H1 (cell line): ENCODE measurements at regions not wholly inside any gene's neighbourhood (a gene's known extent, or its start where the extent isn't known, plus 50 kb on each side); places are given as distances from the start of the nearest gene placed in this dataset.

Experiments
- CTCF ChIA-PET: fragments of 300-600 bp; sonication (Branson Sonifier 250); formaldehyde crosslinking; loops from one replicate; lab custom pipeline; 2021; ENCODE audit not compliant: partially characterized antibody; lab: Charles Lee
- POLR2A ChIA-PET: fragments of 300-600 bp; sonication (Branson Sonifier 250); formaldehyde crosslinking; loops from one replicate; lab custom pipeline; 2021; ENCODE audit warnings: inconsistent platforms; ENCODE audit not compliant: partially characterized antibody; lab: Charles Lee
- DNase-seq, 2 experiments: peaks; one replicate each; pipeline versions ENCODE4 v3.0.0 to v3.0.0-alpha.2; 2010 to 2022; ENCODE audit warnings: low spot score in 2 of 2, low read depth in 1 of 2, mixed read lengths in 1 of 2
- FAIRE-seq: peaks from 2 replicates; lab custom pipeline; 2011; peaks lifted over from hg19 to GRCh38; lab: Jason Lieb, UNC
- H2AFZ ChIP-seq: 2 replicates; pipeline ENCODE4 v1.8.1; 2012; ENCODE audit warnings: low read length, inconsistent platforms
- H2AK5ac ChIP-seq: 2 replicates; pipeline ENCODE4 v1.6.1; 2013; ENCODE audit warnings: low read depth, low read length
- H2BK120ac ChIP-seq: replicated peaks from 2 replicates; pipeline ENCODE3; 2013; ENCODE audit warnings: low read depth, low read length, inconsistent platforms
- H2BK12ac ChIP-seq: 2 replicates; pipeline ENCODE4 v1.6.1; 2013; ENCODE audit warnings: low read depth, low read length
- H2BK15ac ChIP-seq: 2 replicates; pipeline ENCODE4 v1.6.1; 2013; ENCODE audit warnings: low read length
- H2BK20ac ChIP-seq: 2 replicates; pipeline ENCODE4 v1.6.1; 2013; ENCODE audit warnings: low read length
- H2BK5ac ChIP-seq: 2 replicates; pipeline ENCODE4 v1.6.1; 2013; ENCODE audit warnings: low read depth, low read length
- H3K14ac ChIP-seq: 2 replicates; pipeline ENCODE4 v1.6.1; 2013; ENCODE audit warnings: inconsistent platforms; ENCODE audit not compliant: insufficient read length
- H3K18ac ChIP-seq: 2 replicates; pipeline ENCODE4 v1.6.1; 2013; ENCODE audit warnings: low read length; ENCODE audit errors: extremely low read depth
- H3K23ac ChIP-seq: 2 replicates; pipeline ENCODE4 v1.6.1; 2013; ENCODE audit warnings: inconsistent platforms; ENCODE audit not compliant: insufficient read length
- H3K23me2 ChIP-seq: 2 replicates; pipeline ENCODE4 v1.6.1; 2013; ENCODE audit warnings: low read depth, low read length
- H3K27ac ChIP-seq: 2 replicates; pipeline ENCODE4 v1.6.1; 2011; ENCODE audit warnings: low read depth, low read length, inconsistent platforms
- H3K27me3 ChIP-seq, 4 experiments: replicated peaks in 1 of 4; 1 replicate in 1 of 4; 2 replicates in 3 of 4; pipeline versions ENCODE4 v1.6.1 to v1.8.1; 2011 to 2013; ENCODE audit warnings: low read length in 3 of 4, mild to moderate bottlenecking in 3 of 4, inconsistent platforms in 2 of 4, mixed read lengths in 2 of 4, moderate library complexity in 1 of 4; ENCODE audit not compliant: control insufficient read depth in 3 of 4, insufficient read depth in 3 of 4; ENCODE audit errors: extremely low read depth in 1 of 4
- H3K36me3 ChIP-seq, 4 experiments: 2 replicates each; pipeline versions ENCODE4 v1.6.1 to v1.8.1; 2011 to 2013; ENCODE audit warnings: mild to moderate bottlenecking in 4 of 4, low read length in 3 of 4, moderate library complexity in 2 of 4, control low read depth in 1 of 4, inconsistent platforms in 1 of 4; ENCODE audit not compliant: insufficient read depth in 4 of 4, control insufficient read depth in 2 of 4
- H3K4ac ChIP-seq: replicated peaks from 2 replicates; pipeline ENCODE3; 2013; ENCODE audit warnings: low read length, low read depth, mixed read lengths, inconsistent platforms; ENCODE audit not compliant: insufficient read length
- H3K4me1 ChIP-seq, 4 experiments: replicated peaks in 1 of 4; 1 replicate in 1 of 4; 2 replicates in 3 of 4; pipeline versions ENCODE4 v1.6.1 to v1.8.1; 2011 to 2013; ENCODE audit warnings: low read length in 3 of 4, inconsistent platforms in 2 of 4, mixed read lengths in 1 of 4; ENCODE audit not compliant: insufficient read depth in 4 of 4, control insufficient read depth in 3 of 4
- H3K4me2 ChIP-seq, 2 experiments: 2 replicates each; pipeline versions ENCODE4 v1.6.1 to v1.8.1; 2011 to 2013; ENCODE audit warnings: low read depth in 2 of 2, low read length in 2 of 2, control low read depth in 1 of 2, inconsistent platforms in 1 of 2, mild to moderate bottlenecking in 1 of 2; ENCODE audit not compliant: insufficient read depth in 1 of 2
- H3K4me3 ChIP-seq, 4 experiments: fragments of 200-600, 300-600 bp in 1 of 4; sonication (generic), shearing (Covaris generic), sonication (Bioruptor Twin) in 1 of 4; 2 replicates each; pipeline versions ENCODE4 v1.5.1 to v1.8.1; 2011 to 2016; ENCODE audit warnings: low read length in 4 of 4, low read depth in 3 of 4, control low read depth in 2 of 4, inconsistent platforms in 2 of 4, mild to moderate bottlenecking in 2 of 4, mixed read lengths in 1 of 4, moderate library complexity in 1 of 4; ENCODE audit not compliant: insufficient read depth in 2 of 4; ENCODE audit errors: extremely low read depth in 1 of 4
- H3K56ac ChIP-seq: replicated peaks from 2 replicates; pipeline ENCODE3; 2013; ENCODE audit warnings: low read depth, mild to moderate bottlenecking, mixed read lengths, low read length, inconsistent platforms; ENCODE audit not compliant: insufficient read length
- H3K79me1 ChIP-seq: 2 replicates; pipeline ENCODE4 v1.6.1; 2013; ENCODE audit warnings: low read depth, low read length, control low read depth
- H3K79me2 ChIP-seq, 2 experiments: 2 replicates each; pipeline versions ENCODE4 v1.6.1 to v1.8.1; 2012 to 2013; ENCODE audit warnings: low read length in 2 of 2, mild to moderate bottlenecking in 2 of 2, inconsistent platforms in 1 of 2; ENCODE audit not compliant: insufficient read depth in 2 of 2, control insufficient read depth in 1 of 2
- H3K9ac ChIP-seq, 4 experiments: replicated peaks in 1 of 4; 1 replicate in 1 of 4; 2 replicates in 3 of 4; pipeline versions ENCODE4 v1.6.1 to v1.8.1; 2011 to 2013; ENCODE audit warnings: low read depth in 3 of 4, low read length in 3 of 4, control low read depth in 2 of 4, mild to moderate bottlenecking in 2 of 4, moderate library complexity in 2 of 4, inconsistent platforms in 1 of 4; ENCODE audit errors: extremely low read depth in 1 of 4
- H3K9me3 ChIP-seq, 2 experiments: 2 replicates each; pipeline versions ENCODE4 v1.6.1 to v1.8.1; 2012 to 2013; ENCODE audit warnings: mild to moderate bottlenecking in 2 of 2, moderate library complexity in 2 of 2, control low read depth in 1 of 2, inconsistent platforms in 1 of 2, low read depth in 1 of 2, low read length in 1 of 2, mixed read lengths in 1 of 2; ENCODE audit not compliant: insufficient read depth in 2 of 2
- H4K20me1 ChIP-seq, 2 experiments: replicated peaks in 1 of 2; 2 replicates each; pipeline versions ENCODE3 to v1.8.1; 2011 to 2013; ENCODE audit warnings: inconsistent platforms in 2 of 2, low read length in 2 of 2, mild to moderate bottlenecking in 1 of 2; ENCODE audit not compliant: insufficient read depth in 2 of 2, control insufficient read depth in 1 of 2
- H4K5ac ChIP-seq: 2 replicates; pipeline ENCODE4 v1.6.1; 2013; ENCODE audit warnings: low read length, low read depth, mixed read lengths, inconsistent platforms; ENCODE audit not compliant: insufficient read length
- H4K8ac ChIP-seq: 2 replicates; pipeline ENCODE4 v1.8.0; 2013; ENCODE audit warnings: mild to moderate bottlenecking, moderate library complexity, low read length, inconsistent platforms; ENCODE audit not compliant: insufficient read depth; ENCODE audit errors: extremely low read depth
- H4K91ac ChIP-seq: replicated peaks from 2 replicates; pipeline ENCODE3; 2013; ENCODE audit warnings: low read length, mixed read lengths, inconsistent platforms; ENCODE audit not compliant: insufficient read length
- CTBP2 ChIP-seq: IDR thresholded peaks from 2 replicates; pipeline ENCODE4 v1.7.0; 2011; ENCODE audit warnings: borderline replicate concordance, mild to moderate bottlenecking, moderate library complexity, mixed read lengths, low read length; ENCODE audit not compliant: insufficient read depth, insufficient read length
- EZH2 ChIP-seq: fragments of 200-600 bp; sonication (generic); IDR thresholded peaks from 2 replicates; pipeline ENCODE4 v1.7.1; 2012; ENCODE audit warnings: low read depth, mild to moderate bottlenecking, moderate library complexity, low read length, inconsistent platforms; ENCODE audit not compliant: severe bottlenecking
- KDM4A ChIP-seq: IDR thresholded peaks from one replicate; pipeline ENCODE4 v1.7.1; 2012; ENCODE audit warnings: low read depth, mild to moderate bottlenecking, moderate library complexity, low read length, inconsistent platforms; ENCODE audit not compliant: severe bottlenecking
- RNF2 ChIP-seq: fragments of 200-900, 300-1000 bp; sonication (generic); IDR thresholded peaks from 2 replicates; pipeline ENCODE4 v1.7.1; 2016; ENCODE audit warnings: borderline replicate concordance, low read depth, mild to moderate bottlenecking, antibody characterized with exemption, low read length; ENCODE audit not compliant: poor library complexity, severe bottlenecking; ENCODE audit errors: missing control alignments
- RXRA ChIP-seq: IDR thresholded peaks from 2 replicates; pipeline ENCODE4 v1.6.1; 2011; ENCODE audit warnings: low read depth, mild to moderate bottlenecking, low read length, moderate library complexity; ENCODE audit not compliant: insufficient read depth
- TBP ChIP-seq: IDR thresholded peaks from 2 replicates; pipeline ENCODE4 v1.6.1; 2011; ENCODE audit warnings: low read depth, low read length, improper control_type of control experiment
- WGBS, 2 experiments: shearing (Covaris generic) in 1 of 2; methylation state at CpG; one replicate each; pipeline versions ENCODE4 v1.1.6 to v1.1.7; 2013 to 2015; ENCODE audit warnings: low lambda C conversion rate in 2 of 2, mixed read lengths in 2 of 2, inconsistent platforms in 1 of 2, low coverage in 1 of 2, missing lambda C conversion rate in 1 of 2; ENCODE audit not compliant: insufficient replicate concordance in 2 of 2, insufficient coverage in 1 of 2, insufficient read length in 1 of 2; ENCODE audit errors: extremely low coverage in 1 of 2, missing lambda C conversion rate in 1 of 2; 5-methylcytosine and 5-hydroxymethylcytosine counted together

DNA sequence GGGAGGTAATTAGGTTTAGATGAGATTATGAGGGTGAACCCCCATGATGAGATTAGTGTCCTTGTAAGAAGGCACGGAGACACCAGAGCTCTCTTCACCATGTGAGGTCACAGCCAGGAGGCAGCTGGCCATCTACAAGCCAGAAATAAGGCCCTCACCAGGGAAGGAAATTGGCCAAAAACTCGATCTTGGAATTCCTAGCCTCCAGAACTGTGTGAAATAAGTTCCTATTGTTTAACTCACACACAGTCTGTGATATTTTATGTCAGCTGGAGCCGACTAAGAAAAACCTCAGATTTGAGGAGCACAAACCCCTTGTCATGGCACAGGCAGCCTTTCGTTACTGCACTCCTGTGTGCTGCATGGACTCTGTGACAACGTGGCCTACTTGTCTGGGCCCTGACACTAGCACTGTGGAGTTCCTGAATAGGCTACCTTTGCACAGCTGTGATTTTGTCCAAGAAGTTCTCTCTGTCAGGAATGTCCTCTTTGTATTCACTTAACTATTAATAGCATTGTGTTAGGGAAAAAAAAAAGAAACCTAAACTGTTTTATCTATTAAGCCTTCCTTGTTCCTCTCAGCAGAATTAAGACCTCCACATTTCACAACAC is 319.8 kb downstream of the TDRD15 start:
- Histone ChIP-seq H2BK20ac (no peak overlapping the region), H4K8ac (no peak overlapping the region), H3K4me2 (no peak overlapping the region), H4K20me1 (no peaks in the 10 kb centered on the region), H3K56ac (no peak overlapping the region), H2BK12ac (no peak overlapping the region), H4K91ac (no peak overlapping the region), H3K9me3 (no peaks in the 10 kb centered on the region), H2BK5ac (no peak overlapping the region), H3K4me3 (no peak overlapping the region), H3K23me2 (no peaks in the 10 kb centered on the region), H2BK15ac (no peak overlapping the region), H3K23ac (no peak overlapping the region), H3K9ac (no peak overlapping the region), H4K5ac (no peak overlapping the region), H3K27me3 (no peaks in the 10 kb centered on the region), H3K79me2 (no peaks in the 10 kb centered on the region), H3K79me1 (no peaks in the 10 kb centered on the region; the same call in 1 of the 2 replicates), H3K4ac (no peak overlapping the region), H3K27ac (no peak overlapping the region), H2BK120ac (no peak overlapping the region), H2AFZ (peak overlapping the region; percentile 40; the same call in 1 of the 2 replicates), H3K36me3 (no peaks in the 10 kb centered on the region; a peak in 1 of 8 replicates), H3K18ac (no peak overlapping the region), H2AK5ac (no peak overlapping the region), H3K14ac (no peak overlapping the region), H3K4me1 (peaks cover 0 to 7% (median 2%) of the 10 kb centered on the region in 4 experiments; a peak in 2 of 7 replicates)
- FAIRE-seq = no peak
- ChIA-PET CTCF (interaction anchor here (1.6 kb wide), 1 partner anchor 22 kb away, joined by 4 read pairs; no protein-coding TSS in a partner anchor), POLR2A (no interaction called here)
- 86% methylated on average over 5 of the region's 5 CpGs; no CpG with 5 or more reads in 1 of the 2 experiments for WGBS, 2 experiments
- no peak for TF ChIP-seq EZH2
- no peak for TF ChIP-seq TBP
- no peak for TF ChIP-seq RNF2
- TF ChIP-seq RXRA = no peak
- no peak for TF ChIP-seq CTBP2
- TF ChIP-seq KDM4A = no peak
- DNase-seq = no peak
